NCI-H82 (cell line): ENCODE measurements at regions not wholly inside any gene's neighbourhood (a gene's known extent, or its start where the extent isn't known, plus 50 kb on each side); places are given as distances from the start of the nearest gene placed in this dataset.
"Not testable (repeated sequence)": the region's sequence is repeated elsewhere in the genome, so short reads cannot be mapped to it uniquely, and the experiment has no call there.

Source experiments
- DNase-seq: peaks from one replicate; lab custom pipeline; 2025; lab: John Stamatoyannopoulos, UW

DNA sequence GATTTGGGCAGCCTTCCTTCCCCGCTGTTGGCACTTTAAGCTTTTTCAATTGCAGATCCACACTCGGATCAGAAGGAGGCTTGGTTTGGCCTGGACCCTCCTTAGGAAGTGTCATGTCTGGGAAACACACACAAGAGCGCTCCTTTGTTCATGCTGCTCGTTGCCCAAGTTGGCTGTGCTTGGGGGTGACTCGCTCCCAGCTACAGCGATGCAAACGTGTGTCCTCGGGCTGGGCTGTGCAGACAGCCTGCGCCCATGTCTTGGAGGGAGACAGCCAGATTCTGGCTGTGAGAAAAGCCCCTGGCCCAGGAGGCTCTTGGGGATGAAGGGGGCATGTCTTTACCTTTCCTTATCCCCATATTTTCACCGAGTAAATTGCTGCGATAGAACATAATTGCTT, 665.6 kb upstream of the EEF2KMT start:
- DNase-seq = no peak

DNA sequence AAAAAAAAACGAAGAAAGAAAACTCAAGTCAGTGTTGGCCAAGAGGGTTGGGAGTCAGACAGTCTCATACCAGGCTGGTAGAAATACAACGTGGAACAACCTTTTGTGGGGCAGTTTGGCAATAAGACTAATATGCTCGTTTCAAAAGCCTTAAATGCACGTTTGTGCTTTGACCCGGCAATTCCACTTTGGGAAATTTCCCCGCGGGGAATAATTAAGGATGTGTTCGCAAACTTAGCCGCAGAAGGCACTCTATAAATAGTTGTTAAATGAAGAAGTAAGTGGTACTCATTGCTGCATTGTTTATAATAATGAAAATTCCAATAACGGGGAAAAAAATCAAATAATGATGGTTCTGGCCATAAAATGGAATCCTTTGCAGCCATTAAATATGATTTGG, 664.8 kb upstream of the EEF2KMT start:
- no peak for DNase-seq

DNA sequence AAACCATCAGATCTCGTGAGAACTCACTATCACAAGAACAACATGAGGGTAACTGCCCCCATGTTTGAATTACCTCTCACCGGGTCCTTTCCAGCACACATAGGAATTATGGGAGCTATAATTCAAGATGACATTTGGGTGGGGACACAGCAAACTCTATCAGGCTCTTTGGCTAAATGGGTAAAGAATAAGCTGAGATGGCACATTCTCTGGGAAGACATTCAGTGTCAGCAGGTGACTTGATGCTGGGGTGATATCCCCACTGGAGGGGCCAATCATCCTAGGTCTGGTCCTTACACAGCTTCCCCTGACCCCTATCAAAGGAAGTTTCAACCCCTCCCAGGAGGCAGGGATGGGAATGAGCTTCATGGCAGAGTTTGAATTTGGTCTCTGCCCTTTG, 664.0 kb upstream of the EEF2KMT start:
- DNase-seq = no peak

DNA sequence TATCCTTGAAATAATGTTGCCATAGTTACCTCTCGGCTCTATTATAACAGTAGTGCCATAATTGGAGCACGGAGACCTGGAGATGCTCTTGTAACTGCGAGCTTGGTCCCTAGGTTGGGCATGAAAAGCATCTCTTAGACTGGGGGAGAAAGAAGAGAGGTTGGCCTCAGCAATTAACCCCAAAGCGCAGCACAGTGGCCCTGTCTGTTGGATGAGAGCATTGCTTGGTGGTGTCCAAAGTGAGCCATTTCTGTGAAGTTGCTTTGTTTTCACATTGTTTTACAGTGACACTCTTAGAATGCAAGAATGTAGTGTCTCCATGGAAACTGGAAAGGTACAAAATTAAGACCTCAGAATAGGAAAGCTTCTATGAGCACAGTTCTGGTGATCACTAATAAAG, 660.7 kb upstream of the EEF2KMT start:
- DNase-seq = no peak

DNA sequence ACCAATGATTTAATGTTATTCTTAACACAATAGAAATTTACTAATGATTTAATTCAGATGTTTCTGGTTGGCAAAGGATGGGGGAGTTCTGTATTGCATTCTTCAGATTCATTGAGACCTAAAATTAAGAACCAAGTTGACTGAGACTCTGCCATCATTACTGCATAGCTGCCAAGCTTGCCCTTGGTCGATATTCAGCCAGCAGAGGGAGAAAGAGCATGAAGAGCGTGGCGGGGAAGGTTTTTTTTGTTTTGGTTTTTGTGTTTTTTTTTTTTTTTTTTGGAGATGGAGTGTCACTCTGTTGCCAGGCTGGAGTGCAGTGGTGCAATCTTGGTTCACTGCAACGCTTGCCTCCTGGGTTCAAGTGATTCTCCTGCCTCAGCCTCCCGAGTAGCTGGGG, 659.4 kb upstream of the EEF2KMT start:
- DNase-seq = peak; percentile 20

DNA sequence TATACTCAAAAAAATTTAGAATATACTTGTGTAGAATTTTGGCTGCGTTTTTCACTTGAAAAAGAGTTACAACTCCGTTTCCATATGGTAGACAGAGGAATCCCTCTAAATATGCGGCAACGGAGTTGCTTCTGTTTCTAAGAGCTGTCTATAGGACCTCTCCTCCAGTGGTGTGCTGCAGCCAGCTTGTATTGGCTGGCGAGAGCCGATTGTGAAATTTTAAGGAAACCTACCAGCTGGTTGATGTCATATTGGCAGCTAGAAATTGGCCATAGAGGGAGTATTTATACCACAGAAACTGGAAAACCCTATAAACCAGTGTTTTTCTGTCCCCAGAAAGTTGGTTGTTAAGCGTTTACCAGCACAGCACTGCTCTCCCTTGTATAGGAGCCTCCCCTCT, 655.8 kb upstream of the EEF2KMT start:
- DNase-seq = no peak

DNA sequence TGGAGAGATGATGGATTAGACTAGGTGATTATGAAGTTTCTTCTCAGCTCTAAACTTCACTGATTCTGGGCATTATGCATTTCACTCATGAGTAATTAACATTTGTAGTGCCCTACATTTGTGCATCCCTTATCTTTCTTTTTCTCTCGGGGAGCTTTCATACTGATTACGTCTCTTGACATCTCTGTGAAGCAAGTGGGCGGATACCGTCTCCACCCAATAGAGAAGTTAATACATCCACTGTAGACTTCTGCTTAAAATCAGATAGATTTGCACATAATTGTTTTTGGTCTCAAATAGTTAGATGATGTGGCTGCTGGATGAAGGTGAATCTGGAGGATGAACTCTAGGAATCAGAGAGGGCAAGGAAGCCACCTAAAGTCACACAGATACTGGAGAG, 653.6 kb upstream of the EEF2KMT start:
- no peak for DNase-seq

DNA sequence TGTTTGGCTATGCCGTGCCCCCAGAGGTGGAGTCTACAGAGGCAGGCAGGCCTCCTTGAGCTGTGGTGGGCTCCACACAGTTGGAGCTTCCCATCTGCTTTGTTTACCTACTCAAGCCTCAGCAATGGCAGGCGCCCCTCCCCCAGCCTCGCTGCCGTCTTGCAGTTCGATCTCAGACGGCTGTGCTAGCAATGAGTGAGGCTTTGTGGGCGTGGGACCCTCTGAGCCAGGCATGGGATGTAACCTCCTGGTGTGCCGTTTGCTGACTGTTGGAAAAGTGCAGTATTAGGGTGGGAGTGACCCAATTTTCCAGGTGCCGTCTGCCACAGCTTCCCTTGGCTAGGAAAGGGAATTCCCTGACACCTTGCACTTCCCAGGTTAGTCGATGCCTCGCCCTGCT, 652.8 kb upstream of the EEF2KMT start:
- not testable (repeated sequence) for DNase-seq

DNA sequence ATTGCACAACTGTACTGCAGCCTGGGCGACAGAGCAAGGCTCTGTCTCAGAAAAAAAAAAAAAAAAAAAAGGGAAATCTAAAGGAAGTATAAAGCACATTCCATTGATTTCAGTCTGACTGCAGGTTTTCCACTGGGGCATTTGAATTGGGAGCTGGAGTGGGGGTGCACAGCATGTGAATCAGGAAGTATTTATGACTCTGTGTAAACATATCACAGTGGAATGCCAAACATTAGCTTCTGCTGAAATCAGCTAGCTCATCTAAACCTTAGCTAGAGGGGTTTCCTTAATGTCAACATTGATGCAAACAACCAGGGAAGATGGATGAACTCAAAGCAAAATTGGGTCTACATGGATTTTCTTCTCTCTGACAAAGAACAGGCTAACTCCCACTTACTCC, 641.0 kb upstream of the EEF2KMT start:
- DNase-seq = no peak

DNA sequence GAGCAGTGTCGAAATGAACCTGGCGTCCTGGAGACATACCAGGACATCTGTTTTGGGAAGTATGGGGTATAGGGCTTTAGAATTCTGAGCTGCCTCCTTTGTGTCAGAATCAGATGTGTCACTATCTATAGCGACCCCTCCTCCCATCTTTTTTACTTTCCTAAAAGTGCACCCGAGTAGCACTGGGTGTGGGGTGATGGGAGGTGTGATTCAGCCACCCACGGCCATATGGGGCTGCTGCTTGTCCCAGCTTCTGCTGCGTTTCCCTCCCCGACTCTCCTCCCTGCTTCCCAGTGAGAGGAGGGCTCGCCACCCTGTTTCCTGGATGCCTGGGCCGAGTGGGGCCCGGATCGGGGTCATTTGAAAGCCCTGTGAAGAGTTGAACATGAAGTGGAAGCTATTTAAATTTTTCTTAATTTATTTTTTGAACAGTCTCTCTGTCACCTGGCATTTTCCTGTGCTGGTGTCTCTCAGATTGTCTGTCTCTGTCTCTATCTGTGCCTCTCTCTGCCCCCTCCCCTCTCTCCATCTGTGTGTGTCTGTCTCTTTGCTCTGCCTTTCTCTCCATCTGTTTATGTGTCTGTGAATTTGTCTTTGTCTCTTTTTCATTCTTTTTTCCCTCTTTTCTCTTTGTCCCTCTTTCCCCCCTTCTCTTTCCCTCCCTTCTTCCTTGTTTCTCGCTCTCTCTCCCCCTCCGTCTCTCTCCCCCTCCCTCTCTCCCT, 638.8 kb upstream of the EEF2KMT start:
- DNase-seq = peak; percentile 15

DNA sequence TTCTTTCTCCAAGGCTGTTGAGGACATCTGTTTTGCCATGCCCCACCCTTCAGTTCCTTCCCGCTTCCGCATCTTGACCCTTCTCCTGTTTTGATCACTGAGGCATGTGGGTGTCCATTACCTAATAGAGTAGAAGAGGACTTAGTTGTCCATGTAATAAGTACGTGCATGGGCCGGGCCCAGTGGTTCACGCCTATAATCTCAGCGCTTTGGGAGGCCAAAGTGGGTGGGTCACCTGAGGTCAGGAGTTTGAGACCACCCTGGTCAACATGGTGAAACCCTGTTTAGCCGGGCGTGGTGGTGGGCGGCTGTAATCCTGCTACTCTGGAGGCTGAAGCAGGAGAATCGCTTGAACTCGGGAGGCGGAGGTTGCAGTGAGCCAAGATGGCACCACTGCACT, 637.8 kb upstream of the EEF2KMT start:
- no peak for DNase-seq

DNA sequence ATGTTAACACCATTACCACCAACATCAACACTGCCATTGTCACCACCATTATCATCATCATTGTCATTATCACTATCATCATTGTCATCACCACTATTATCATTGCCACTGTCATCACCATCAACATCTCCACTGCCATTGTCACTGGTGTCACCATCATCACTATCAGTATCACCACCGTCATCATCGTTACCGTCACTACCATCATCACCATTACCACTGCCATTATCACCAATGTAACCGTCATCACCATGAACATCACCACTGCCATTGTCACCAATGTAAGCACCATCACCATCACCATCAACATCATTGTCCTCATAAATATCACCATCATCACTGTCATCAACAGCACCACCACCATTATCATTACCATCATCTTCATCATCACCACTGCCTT, 633.2 kb upstream of the EEF2KMT start:
- DNase-seq = no peak

DNA sequence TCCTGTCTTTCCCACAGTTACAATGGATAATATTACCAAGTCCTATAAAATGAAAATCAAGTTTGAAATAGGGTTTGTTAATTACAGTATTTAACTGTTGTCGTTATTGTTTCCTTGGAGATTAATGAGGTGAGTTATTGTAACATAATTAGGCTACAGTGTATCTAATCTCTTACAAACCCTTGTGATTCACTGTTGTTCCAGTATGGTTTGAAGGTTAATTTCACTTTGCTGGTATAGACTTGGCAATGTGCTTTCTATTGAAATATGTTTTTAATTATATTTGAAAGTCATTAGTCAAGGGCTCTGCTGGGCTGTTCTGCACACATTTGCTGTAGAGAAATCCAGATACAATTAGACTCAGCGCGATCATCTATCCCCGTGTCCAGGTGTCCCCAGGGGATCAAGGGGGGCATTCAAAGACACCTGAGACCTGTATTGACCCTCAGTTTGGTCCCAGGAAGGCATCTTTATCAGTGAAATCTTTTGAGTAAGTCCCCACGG, 624.6 kb upstream of the EEF2KMT start:
- no peak for DNase-seq

DNA sequence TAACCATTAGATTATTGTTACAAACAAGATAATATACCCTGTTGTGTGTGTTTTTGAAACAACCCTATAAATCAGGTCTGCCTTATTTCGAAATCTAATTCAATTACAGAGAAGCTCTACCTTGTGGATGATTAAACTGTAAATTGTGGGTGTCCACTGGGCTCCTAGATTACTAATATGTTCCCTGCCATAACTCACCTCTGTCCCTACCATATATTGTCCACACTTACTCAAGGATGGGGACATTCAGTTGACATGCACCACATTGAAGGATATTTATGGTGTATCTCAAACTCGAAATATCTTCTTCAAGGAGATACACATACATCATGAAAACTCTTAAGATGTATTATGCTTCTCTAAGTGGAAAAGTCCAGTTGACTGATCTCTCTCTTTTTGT, 617.6 kb upstream of the EEF2KMT start:
- DNase-seq = no peak

DNA sequence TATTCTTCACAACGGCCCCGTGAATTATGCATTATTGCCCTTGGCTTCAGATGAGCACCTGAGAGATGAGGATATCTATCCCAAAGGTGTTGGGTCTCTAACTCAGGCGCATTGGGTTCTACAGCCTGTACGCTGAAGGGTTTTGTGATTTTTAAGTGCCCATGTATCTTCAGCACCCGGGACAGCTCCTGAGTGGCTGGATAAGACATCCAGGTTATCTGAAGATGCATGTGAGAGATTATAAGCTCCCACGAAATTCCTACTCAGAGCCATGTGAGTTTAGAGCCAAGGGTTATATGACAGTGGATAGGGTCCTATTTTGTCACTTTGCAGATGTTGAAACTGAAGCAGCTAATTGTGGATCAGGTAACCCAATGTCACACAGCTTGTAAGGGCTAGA, 612.3 kb upstream of the EEF2KMT start:
- no peak for DNase-seq

DNA sequence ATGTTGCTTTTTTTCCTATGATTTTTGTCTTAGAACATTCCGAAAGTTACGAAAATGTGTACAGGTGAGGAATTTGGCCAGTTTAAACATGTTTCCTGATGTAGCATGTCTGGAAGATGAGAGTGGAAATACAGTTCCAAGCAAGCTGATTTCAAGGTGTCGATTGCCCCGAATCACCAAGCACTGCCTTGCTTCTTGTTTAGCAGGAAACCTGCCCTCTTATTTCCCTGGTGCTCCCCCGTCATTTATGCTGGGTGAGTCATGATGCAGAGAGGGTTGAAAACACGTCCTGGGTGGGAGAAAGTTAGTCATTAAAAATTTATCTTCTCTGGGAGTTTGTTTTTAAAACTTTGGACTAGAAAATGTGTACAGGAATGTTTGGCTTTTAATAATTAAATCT, 608.6 kb upstream of the EEF2KMT start:
- peak; percentile 26 for DNase-seq

DNA sequence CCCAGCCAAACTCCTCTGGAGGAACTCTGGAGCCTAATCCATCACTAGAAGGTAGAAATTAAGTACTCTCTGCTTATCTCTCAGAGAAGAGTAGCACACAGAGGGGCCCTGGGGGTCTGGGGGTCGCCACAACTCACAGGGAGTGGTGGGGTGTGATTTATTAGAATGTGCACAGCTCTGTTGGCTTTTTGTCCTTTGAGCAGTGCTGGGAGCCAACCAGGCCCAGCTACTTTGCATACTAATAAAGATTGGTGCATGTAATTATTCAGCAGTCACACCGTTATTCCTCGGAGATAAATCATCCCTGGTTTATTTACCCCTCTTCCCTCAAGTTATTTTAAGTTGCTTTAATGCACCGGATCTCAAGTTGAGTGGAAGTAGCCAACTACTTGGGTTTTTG, 606.7 kb upstream of the EEF2KMT start:
- DNase-seq = no peak

DNA sequence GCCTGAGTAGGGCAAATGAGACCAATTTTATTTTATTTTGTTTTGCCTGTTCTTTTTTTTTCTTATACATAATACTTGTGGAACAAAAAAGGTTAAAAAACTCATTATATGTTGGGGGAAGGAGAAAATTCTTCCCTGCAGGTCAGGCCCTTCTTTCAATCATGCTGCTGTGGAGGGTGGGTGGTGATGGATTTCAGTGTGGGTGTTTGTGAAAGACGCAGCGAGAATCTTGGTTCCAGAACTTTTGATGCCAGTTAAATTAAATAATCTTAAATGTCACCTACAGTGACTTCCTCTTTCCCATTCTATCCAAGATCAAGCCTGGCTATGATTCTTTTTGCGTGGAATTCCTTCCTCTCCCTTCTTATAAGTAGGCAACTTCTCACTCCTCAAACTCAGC, 595.8 kb upstream of the EEF2KMT start:
- DNase-seq = no peak

DNA sequence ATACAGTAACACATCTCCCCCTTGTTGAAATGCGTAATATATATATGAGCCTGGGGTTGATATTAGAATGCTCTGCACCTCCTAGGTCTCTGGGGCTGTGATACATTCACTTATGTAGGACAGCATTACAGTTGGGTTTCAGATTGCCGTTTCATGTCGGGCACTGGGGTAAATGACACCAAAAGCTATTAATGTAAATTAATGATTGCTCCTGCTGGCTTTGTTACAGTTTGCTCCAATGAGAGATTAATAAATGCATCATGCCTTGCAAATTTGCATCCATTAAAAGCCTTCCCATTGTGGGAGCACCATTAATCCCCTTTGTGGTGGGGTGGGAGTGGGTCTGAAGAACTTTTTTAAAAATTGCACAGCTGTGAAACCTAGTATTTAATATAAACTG, 584.4 kb upstream of the EEF2KMT start:
- DNase-seq = no peak

DNA sequence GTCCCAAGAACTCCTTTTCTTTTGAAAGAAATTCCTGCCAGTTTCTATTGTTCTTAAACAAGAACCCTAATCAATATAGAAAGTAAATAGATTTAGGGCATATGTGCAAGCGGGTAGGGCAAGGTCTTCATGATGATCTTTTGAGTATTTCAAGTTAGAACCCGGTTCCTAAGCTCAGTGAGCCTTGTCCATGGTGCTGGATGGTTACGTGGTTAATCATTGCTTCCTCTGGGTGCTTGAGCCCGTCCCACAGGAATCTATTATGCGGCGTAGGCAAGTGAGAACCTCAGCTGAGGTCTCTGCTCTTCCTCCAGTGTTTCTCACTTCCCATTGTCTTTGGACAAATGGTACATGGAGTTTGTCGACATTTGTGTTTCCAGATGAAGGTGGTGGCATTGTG, 580.8 kb upstream of the EEF2KMT start:
- no peak for DNase-seq

DNA sequence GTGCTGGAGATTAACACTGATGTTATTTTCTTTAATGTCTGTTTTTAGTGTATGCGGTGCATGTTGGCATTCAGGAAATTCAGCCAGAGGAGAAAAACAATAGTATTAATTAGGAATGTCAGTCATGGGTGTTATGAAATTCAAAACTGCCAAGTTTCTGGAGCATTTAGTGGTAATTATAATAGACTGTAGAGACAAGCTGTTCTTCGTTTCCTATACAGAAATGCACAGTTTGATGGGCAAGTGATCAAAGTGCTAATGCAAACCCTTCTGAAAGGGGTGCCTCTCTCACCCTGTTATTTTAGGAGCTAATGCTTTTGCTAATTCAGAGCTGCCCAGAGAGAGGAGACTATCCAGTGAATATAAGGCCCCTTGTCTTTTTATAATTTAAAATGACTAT, 573.8 kb upstream of the EEF2KMT start:
- no peak for DNase-seq

DNA sequence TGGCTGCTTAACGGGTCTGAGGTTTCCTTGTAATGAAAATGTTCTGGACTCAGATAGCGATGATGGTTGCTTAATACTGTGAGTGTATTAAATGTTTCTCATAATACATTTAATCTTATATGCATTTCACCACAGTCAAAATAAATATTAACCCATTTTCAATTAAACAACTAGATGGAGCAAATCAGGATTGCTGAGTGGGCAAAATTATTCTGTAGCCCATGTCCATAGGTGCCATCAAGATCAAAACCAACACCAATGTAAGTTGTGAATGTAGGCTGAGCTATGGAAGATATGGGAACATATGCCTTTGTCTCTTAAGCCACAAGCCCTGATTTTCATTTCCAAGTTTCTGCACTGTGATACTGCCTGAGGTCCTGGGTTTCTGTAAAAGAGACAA, 572.6 kb upstream of the EEF2KMT start:
- no peak for DNase-seq

DNA sequence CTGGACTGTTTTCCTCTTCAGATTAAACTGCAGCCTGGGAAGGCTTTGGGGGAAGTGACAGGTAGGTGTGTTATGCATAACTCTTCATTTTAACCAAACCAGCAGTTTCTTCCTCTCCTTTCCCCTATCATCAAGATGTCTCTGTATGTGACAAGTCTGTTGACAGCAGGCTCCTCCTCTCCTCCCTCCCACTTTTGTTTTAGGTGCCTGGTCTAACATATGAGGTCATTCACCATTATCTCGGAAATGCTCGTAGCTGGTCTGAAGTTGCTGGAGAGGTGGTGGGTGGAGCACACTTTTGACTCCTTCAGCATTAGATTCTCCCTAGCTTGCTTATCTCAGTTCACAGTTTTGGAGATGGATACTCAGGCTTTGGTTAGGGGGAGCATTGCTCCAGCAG, 571.0 kb upstream of the EEF2KMT start:
- DNase-seq = no peak

DNA sequence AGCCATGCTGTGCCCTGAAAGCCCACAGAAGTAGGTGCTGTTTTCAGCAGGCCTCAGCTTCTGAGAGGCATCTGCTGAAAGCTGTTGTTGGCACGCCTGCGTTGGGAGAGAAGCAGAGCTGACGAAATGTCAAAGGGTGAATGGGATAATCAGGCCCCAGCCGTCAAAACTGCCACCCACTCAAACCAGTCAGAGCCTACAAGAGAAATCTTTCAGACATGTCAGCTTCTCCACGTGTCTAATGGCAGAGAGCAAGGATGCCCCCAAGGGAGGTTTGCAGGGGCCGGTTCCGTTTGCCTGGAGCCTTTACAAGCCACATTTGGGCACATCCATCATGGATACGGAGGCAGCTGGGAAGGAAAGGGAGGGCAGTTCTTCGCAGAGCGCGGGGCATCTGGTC, 568.2 kb upstream of the EEF2KMT start:
- no peak for DNase-seq

DNA sequence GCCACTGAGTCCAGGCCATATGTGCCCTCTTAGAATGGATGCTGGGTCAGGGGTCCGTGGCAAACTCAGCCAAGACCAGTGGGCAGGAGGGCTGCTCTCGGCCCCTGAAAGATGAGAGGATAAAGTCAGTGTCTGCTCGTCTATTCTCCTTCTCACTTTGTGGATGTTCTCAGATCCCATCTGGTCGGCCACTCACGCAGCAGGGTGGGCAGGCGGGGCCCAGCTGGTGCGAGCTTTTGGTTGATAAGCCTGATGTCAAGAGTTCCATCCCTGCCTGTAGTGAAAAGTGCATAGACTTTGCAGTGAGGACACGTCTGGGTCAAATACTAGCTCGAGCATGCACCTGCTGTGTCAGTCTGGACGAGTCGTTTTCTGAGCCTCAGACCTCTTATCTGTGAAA, 556.2 kb upstream of the EEF2KMT start:
- DNase-seq = peak; percentile 64
